H1 (cell line): ENCODE measurements at regions not wholly inside any gene's neighbourhood (a gene's known extent, or its start where the extent isn't known, plus 50 kb on each side); places are given as distances from the start of the nearest gene placed in this dataset.

Experiments used
- CBX8 ChIP-seq: fragments of 300-800, 300-1000 bp; sonication (generic); IDR thresholded peaks from 2 replicates; pipeline ENCODE4 v1.7.1; 2016; ENCODE audit warnings: low read depth, low read length, borderline replicate concordance
- GTF2F1 ChIP-seq: IDR thresholded peaks from 2 replicates; pipeline ENCODE4 v1.6.1; 2012; ENCODE audit warnings: low read depth, low read length, improper control_type of control experiment, borderline replicate concordance
- NANOG ChIP-seq: IDR thresholded peaks from 2 replicates; pipeline ENCODE4 v1.6.1; 2011; ENCODE audit warnings: low read length, low read depth, mild to moderate bottlenecking, inconsistent platforms; ENCODE audit not compliant: insufficient read depth, poor library complexity, severe bottlenecking
- POLR2A ChIP-seq, 2 experiments: IDR thresholded peaks; 1 replicate in 1 of 2; 2 replicates in 1 of 2; pipeline ENCODE4 v1.6.1; 2011; ENCODE audit warnings: low read depth in 2 of 2, low read length in 2 of 2, mild to moderate bottlenecking in 2 of 2; ENCODE audit errors: control extremely low read depth in 1 of 2
- SIN3A ChIP-seq, 2 experiments: IDR thresholded peaks in 1 of 2; conservative IDR thresholded peaks in 1 of 2; 2 replicates each; pipeline ENCODE4 v1.6.1; 2011 to 2012; ENCODE audit warnings: low read length in 2 of 2, improper control_type of control experiment in 1 of 2, low read depth in 1 of 2, mild to moderate bottlenecking in 1 of 2
- SP1 ChIP-seq: IDR thresholded peaks from 2 replicates; pipeline ENCODE4 v1.6.1; 2011; ENCODE audit warnings: low read depth, low read length
- ZNF274 ChIP-seq: IDR thresholded peaks from 2 replicates; pipeline ENCODE4 v1.7.0; 2012; ENCODE audit warnings: low read length, borderline replicate concordance; ENCODE audit errors: extremely low read depth
- TF ChIP-seq, protein P1 (sequence below): fragments of 300-600 bp; sonication (generic); IDR thresholded peaks from 2 replicates; pipeline ENCODE4 v1.7.1; 2012; ENCODE audit warnings: low read length, moderate library complexity, mild to moderate bottlenecking, inconsistent platforms; ENCODE audit not compliant: insufficient replicate concordance
- TF ChIP-seq, protein P2 (sequence below): IDR thresholded peaks from 2 replicates; pipeline ENCODE4 v1.6.1; 2012; ENCODE audit warnings: low read length, inconsistent platforms

DNA sequence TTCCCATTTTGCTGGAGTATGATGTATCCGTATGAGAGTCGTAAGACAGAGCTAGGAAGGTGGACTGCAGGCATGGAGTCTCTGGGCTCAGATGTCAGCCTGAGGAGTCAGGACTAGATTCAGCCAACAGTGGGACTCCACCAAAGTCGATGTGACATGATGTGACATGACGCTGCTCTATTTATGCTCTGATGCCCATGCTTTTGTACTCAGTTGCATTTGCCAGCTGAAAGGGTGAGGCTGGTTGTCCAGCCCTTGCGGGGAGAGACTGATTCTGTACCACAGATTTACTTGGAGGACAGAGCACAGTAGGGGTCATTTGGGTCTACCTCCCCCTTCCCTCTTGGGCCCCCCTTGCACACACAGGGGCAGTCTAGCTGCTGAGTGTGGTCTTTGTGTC lies 88.5 kb upstream of the ATG10 start (continued):
- TF ChIP-seq, protein P1, sequence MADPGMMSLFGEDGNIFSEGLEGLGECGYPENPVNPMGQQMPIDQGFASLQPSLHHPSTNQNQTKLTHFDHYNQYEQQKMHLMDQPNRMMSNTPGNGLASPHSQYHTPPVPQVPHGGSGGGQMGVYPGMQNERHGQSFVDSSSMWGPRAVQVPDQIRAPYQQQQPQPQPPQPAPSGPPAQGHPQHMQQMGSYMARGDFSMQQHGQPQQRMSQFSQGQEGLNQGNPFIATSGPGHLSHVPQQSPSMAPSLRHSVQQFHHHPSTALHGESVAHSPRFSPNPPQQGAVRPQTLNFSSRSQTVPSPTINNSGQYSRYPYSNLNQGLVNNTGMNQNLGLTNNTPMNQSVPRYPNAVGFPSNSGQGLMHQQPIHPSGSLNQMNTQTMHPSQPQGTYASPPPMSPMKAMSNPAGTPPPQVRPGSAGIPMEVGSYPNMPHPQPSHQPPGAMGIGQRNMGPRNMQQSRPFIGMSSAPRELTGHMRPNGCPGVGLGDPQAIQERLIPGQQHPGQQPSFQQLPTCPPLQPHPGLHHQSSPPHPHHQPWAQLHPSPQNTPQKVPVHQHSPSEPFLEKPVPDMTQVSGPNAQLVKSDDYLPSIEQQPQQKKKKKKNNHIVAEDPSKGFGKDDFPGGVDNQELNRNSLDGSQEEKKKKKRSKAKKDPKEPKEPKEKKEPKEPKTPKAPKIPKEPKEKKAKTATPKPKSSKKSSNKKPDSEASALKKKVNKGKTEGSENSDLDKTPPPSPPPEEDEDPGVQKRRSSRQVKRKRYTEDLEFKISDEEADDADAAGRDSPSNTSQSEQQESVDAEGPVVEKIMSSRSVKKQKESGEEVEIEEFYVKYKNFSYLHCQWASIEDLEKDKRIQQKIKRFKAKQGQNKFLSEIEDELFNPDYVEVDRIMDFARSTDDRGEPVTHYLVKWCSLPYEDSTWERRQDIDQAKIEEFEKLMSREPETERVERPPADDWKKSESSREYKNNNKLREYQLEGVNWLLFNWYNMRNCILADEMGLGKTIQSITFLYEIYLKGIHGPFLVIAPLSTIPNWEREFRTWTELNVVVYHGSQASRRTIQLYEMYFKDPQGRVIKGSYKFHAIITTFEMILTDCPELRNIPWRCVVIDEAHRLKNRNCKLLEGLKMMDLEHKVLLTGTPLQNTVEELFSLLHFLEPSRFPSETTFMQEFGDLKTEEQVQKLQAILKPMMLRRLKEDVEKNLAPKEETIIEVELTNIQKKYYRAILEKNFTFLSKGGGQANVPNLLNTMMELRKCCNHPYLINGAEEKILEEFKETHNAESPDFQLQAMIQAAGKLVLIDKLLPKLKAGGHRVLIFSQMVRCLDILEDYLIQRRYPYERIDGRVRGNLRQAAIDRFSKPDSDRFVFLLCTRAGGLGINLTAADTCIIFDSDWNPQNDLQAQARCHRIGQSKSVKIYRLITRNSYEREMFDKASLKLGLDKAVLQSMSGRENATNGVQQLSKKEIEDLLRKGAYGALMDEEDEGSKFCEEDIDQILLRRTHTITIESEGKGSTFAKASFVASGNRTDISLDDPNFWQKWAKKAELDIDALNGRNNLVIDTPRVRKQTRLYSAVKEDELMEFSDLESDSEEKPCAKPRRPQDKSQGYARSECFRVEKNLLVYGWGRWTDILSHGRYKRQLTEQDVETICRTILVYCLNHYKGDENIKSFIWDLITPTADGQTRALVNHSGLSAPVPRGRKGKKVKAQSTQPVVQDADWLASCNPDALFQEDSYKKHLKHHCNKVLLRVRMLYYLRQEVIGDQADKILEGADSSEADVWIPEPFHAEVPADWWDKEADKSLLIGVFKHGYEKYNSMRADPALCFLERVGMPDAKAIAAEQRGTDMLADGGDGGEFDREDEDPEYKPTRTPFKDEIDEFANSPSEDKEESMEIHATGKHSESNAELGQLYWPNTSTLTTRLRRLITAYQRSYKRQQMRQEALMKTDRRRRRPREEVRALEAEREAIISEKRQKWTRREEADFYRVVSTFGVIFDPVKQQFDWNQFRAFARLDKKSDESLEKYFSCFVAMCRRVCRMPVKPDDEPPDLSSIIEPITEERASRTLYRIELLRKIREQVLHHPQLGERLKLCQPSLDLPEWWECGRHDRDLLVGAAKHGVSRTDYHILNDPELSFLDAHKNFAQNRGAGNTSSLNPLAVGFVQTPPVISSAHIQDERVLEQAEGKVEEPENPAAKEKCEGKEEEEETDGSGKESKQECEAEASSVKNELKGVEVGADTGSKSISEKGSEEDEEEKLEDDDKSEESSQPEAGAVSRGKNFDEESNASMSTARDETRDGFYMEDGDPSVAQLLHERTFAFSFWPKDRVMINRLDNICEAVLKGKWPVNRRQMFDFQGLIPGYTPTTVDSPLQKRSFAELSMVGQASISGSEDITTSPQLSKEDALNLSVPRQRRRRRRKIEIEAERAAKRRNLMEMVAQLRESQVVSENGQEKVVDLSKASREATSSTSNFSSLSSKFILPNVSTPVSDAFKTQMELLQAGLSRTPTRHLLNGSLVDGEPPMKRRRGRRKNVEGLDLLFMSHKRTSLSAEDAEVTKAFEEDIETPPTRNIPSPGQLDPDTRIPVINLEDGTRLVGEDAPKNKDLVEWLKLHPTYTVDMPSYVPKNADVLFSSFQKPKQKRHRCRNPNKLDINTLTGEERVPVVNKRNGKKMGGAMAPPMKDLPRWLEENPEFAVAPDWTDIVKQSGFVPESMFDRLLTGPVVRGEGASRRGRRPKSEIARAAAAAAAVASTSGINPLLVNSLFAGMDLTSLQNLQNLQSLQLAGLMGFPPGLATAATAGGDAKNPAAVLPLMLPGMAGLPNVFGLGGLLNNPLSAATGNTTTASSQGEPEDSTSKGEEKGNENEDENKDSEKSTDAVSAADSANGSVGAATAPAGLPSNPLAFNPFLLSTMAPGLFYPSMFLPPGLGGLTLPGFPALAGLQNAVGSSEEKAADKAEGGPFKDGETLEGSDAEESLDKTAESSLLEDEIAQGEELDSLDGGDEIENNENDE = no peak
- no peak for TF ChIP-seq CBX8
- TF ChIP-seq, protein P2, sequence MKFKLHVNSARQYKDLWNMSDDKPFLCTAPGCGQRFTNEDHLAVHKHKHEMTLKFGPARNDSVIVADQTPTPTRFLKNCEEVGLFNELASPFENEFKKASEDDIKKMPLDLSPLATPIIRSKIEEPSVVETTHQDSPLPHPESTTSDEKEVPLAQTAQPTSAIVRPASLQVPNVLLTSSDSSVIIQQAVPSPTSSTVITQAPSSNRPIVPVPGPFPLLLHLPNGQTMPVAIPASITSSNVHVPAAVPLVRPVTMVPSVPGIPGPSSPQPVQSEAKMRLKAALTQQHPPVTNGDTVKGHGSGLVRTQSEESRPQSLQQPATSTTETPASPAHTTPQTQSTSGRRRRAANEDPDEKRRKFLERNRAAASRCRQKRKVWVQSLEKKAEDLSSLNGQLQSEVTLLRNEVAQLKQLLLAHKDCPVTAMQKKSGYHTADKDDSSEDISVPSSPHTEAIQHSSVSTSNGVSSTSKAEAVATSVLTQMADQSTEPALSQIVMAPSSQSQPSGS = no peak
- TF ChIP-seq SP1 = no peak
- TF ChIP-seq POLR2A (IDR thresholded peaks at IDR 0.05; ENCODE audit: control extremely low read depth in 1 of 2, low read depth in 2 of 2, low read length in 2 of 2) = no peak
- no peak for TF ChIP-seq ZNF274
- no peak for TF ChIP-seq SIN3A (conservative IDR thresholded peaks at IDR 0.05 in 1 of 2, IDR thresholded peaks at IDR 0.05 in 1 of 2; ENCODE audit: low read depth in 1 of 2, low read length in 2 of 2)
- no peak for TF ChIP-seq GTF2F1
- TF ChIP-seq NANOG = no peak
- TF ChIP-seq, all 59 proteins: peak for 0
